Neural cell (in vitro differentiated cells): ENCODE measurements at regions not wholly inside any gene's neighbourhood (a gene's known extent, or its start where the extent isn't known, plus 50 kb on each side); places are given as distances from the start of the nearest gene placed in this dataset.
A peak's percentile ranks its signal among the peaks of the same experiment; 100 is the strongest.

Experiments used
- CTCF ChIP-seq: fragments of 450-650 bp; IDR thresholded peaks from 2 replicates; pipeline ENCODE4 v1.5.1; 2014; ENCODE audit warnings: antibody characterized with exemption, mild to moderate bottlenecking, moderate library complexity; ENCODE audit not compliant: poor library complexity, severe bottlenecking
- EP300 ChIP-seq: fragments of 450-650 bp; conservative IDR thresholded peaks from 2 replicates; pipeline ENCODE4 v1.6.1; 2014; ENCODE audit warnings: antibody characterized with exemption, mild to moderate bottlenecking, moderate library complexity; ENCODE audit not compliant: poor library complexity, severe bottlenecking
- POLR2AphosphoS5 ChIP-seq: IDR thresholded peaks from 2 replicates; pipeline ENCODE4 v1.6.1; 2012
- REST ChIP-seq: IDR thresholded peaks from 2 replicates; pipeline ENCODE4 v1.6.1; 2012; ENCODE audit warnings: borderline replicate concordance
- TAF1 ChIP-seq: IDR thresholded peaks from 2 replicates; pipeline ENCODE4 v1.6.1; 2012; ENCODE audit warnings: low read depth

DNA sequence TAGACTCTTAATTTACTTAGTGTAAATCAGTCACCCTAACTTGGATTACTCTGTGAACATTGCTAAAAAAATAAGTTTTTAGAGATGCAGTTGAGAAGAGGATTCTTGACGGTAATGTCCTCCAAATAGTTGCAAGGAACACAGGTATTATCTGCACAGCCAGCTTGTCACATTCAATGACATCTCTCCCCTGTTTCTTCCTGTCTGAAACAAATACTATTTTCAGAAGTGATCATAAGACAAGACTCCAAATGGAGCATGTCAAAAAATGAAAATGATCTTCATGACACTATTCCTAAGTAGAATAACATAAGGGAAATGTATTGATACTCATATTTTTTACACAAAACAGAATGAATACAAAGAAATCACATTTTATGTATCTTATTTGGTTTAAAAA is 227.9 kb upstream of the CHD1 start:
- peak; percentile 83 for TF ChIP-seq REST
- no peak for TF ChIP-seq CTCF
- TF ChIP-seq POLR2AphosphoS5, result peak; percentile 32
- TF ChIP-seq TAF1, result no peak
- peak; percentile 82 for TF ChIP-seq EP300
